Keratinocyte (primary cell): ENCODE measurements at regions not wholly inside any gene's neighbourhood (a gene's known extent, or its start where the extent isn't known, plus 50 kb on each side); places are given as distances from the start of the nearest gene placed in this dataset.

Source experiments
- DNase-seq: peaks from one replicate; pipeline ENCODE4 v3.0.0-alpha.2; 2011; ENCODE audit warnings: low read depth, missing footprints, low spot score
- FAIRE-seq: peaks from 2 replicates; lab custom pipeline; 2011; peaks lifted over from hg19 to GRCh38; lab: Jason Lieb, UNC
- H2AFZ ChIP-seq: 2 replicates; pipeline ENCODE4 v1.6.0; 2012; ENCODE audit warnings: low read length, control low read depth, inconsistent platforms; ENCODE audit not compliant: control insufficient read depth
- H3K27ac ChIP-seq: 2 replicates; pipeline ENCODE4 v1.5.1; 2011; ENCODE audit warnings: low read length; ENCODE audit not compliant: control insufficient read depth, insufficient read depth
- H3K27me3 ChIP-seq: 3 replicates; pipeline ENCODE4 v1.6.0; 2011; ENCODE audit warnings: low read length; ENCODE audit not compliant: control insufficient read depth, insufficient read depth; ENCODE audit errors: extremely low read depth
- H3K36me3 ChIP-seq, 2 experiments: 2 replicates in 1 of 2; 3 replicates in 1 of 2; pipeline ENCODE4 v1.5.1; 2011; ENCODE audit warnings: low read length in 2 of 2, mild to moderate bottlenecking in 1 of 2; ENCODE audit not compliant: control insufficient read depth in 2 of 2, insufficient read depth in 2 of 2; ENCODE audit errors: extremely low read depth in 1 of 2
- H3K4me1 ChIP-seq: 3 replicates; pipeline ENCODE4 v1.5.1; 2011; ENCODE audit warnings: low read length; ENCODE audit not compliant: control insufficient read depth, insufficient read depth; ENCODE audit errors: extremely low read depth
- H3K4me2 ChIP-seq: 3 replicates; pipeline ENCODE4 v1.6.0; 2011; ENCODE audit warnings: low read depth, low read length; ENCODE audit not compliant: control insufficient read depth, insufficient read depth; ENCODE audit errors: extremely low read depth
- H3K4me3 ChIP-seq, 3 experiments: fragments of 200-600 bp in 1 of 3; sonication (generic) in 1 of 3; 2 replicates in 2 of 3; 3 replicates in 1 of 3; pipeline ENCODE4 v1.5.1; 2011 to 2016; ENCODE audit warnings: low read length in 3 of 3, mild to moderate bottlenecking in 3 of 3, control low read depth in 2 of 3, inconsistent platforms in 1 of 3, low read depth in 1 of 3, mixed read lengths in 1 of 3, mixed run types in 1 of 3, moderate library complexity in 1 of 3; ENCODE audit not compliant: control insufficient read depth in 2 of 3, insufficient read depth in 2 of 3; ENCODE audit errors: extremely low read depth in 1 of 3
- H3K79me2 ChIP-seq: 2 replicates; pipeline ENCODE4 v1.6.0; 2012; ENCODE audit warnings: low read length; ENCODE audit not compliant: control insufficient read depth, insufficient read depth
- H3K9ac ChIP-seq: 3 replicates; pipeline ENCODE4 v1.6.0; 2011; ENCODE audit warnings: low read length; ENCODE audit not compliant: control insufficient read depth, insufficient read depth; ENCODE audit errors: extremely low read depth
- H3K9me1 ChIP-seq: 3 replicates; pipeline ENCODE4 v1.6.0; 2011; ENCODE audit warnings: low read length; ENCODE audit not compliant: control insufficient read depth, insufficient read depth; ENCODE audit errors: extremely low read depth
- H3K9me3 ChIP-seq: 2 replicates; pipeline ENCODE4 v1.5.1; 2012; ENCODE audit warnings: low read depth, low read length; ENCODE audit not compliant: control insufficient read depth
- H4K20me1 ChIP-seq: 3 replicates; pipeline ENCODE4 v1.6.0; 2011; ENCODE audit warnings: low read length; ENCODE audit not compliant: control insufficient read depth, insufficient read depth; ENCODE audit errors: extremely low read depth
- EZH2 ChIP-seq: IDR thresholded peaks from one replicate; pipeline ENCODE4 v1.6.1; 2012; ENCODE audit warnings: inconsistent platforms, mild to moderate bottlenecking, low read length, moderate library complexity
- dilution Hi-C: fragments of 300-500 bp; cut with MboI; formaldehyde crosslinking; loops from one replicate; pipeline ENCODE4 v1.7.0; 2020; ENCODE audit warnings: low sequenced_read_pairs; ENCODE audit not compliant: extremely low pct_ligation_motif_present
- TF ChIP-seq, protein P1 (sequence below), 3 experiments: IDR thresholded peaks in 1 of 3; conservative IDR thresholded peaks in 1 of 3; optimal IDR thresholded peaks in 1 of 3; 2 replicates in 2 of 3; 3 replicates in 1 of 3; pipeline versions ENCODE3 to v1.5.1; 2011; ENCODE audit warnings: low read length in 3 of 3, mild to moderate bottlenecking in 3 of 3, moderate library complexity in 2 of 3, control low read depth in 1 of 3, inconsistent platforms in 1 of 3; ENCODE audit not compliant: insufficient read depth in 2 of 3; ENCODE audit errors: extremely low read depth in 1 of 3

DNA sequence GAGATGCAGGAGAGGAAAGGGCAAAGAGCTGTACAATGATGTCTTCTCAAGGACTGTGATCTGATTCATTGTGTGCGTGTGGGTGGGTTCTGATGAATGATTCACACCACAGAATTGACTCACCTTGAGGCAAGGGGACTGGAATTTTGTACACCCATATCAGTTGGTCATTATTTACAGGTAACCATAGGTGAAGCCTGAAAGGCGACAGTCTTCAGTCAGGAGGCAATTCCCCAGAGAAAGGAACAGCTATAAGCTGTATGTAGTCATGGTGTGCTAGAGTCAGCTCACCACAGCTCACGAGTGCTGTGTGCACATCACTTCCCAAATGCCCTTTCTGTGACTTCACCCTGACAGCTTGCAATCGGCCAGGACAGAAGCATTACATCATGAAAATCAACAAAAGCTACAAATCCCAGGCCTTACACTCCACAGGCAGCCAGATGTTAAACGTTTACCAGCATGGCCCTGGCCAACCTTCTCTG, 87.6 kb upstream of the RPS23 start:
- DNase-seq, result peak; percentile 66
- H2AFZ ChIP-seq, result peak overlapping the region; percentile 53

DNA sequence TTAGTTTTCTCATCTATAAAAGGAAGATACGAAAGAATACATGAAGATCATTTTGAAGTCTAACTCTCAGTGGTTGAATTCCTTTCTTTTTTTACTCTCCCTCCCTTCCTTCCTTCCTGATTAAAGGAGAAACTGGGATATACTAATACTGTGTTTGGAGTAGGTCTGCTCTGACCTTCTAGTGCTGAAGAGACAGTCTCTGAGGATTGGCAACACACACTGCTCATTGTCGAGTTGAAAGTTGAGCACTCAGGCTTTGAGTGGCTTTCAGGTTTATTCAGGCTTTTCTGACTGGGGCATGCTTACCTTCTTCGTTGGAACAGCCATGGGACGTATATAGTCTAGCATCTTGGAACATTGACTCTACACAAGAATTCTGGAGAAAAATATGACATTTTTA, 86.9 kb upstream of the RPS23 start:
- H3K9me1 ChIP-seq, result no peaks in the 10 kb centered on the region

More for the DNA sequence above, 87.6 kb upstream of the RPS23 start:
- H3K9me1 ChIP-seq, result no peaks in the 10 kb centered on the region
- peak; percentile 95 for FAIRE-seq
- no peak overlapping the region for H3K4me3 ChIP-seq
- H3K36me3 ChIP-seq, result no peaks in the 10 kb centered on the region
- TF ChIP-seq, protein P1, sequence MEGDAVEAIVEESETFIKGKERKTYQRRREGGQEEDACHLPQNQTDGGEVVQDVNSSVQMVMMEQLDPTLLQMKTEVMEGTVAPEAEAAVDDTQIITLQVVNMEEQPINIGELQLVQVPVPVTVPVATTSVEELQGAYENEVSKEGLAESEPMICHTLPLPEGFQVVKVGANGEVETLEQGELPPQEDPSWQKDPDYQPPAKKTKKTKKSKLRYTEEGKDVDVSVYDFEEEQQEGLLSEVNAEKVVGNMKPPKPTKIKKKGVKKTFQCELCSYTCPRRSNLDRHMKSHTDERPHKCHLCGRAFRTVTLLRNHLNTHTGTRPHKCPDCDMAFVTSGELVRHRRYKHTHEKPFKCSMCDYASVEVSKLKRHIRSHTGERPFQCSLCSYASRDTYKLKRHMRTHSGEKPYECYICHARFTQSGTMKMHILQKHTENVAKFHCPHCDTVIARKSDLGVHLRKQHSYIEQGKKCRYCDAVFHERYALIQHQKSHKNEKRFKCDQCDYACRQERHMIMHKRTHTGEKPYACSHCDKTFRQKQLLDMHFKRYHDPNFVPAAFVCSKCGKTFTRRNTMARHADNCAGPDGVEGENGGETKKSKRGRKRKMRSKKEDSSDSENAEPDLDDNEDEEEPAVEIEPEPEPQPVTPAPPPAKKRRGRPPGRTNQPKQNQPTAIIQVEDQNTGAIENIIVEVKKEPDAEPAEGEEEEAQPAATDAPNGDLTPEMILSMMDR (optimal IDR thresholded peaks at IDR 0.05 in 1 of 3, IDR thresholded peaks at IDR 0.05 in 1 of 3, conservative IDR thresholded peaks at IDR 0.05 in 1 of 3; ENCODE audit: extremely low read depth in 1 of 3, insufficient read depth in 2 of 3, low read length in 3 of 3), result no peak
- TF ChIP-seq EZH2, result no peak
- H4K20me1 ChIP-seq, result no peaks in the 10 kb centered on the region
- H3K4me2 ChIP-seq, result peak overlapping the region; percentile 69
- H3K79me2 ChIP-seq, result no peaks in the 10 kb centered on the region
- peaks cover 16% of the 10 kb centered on the region for H3K4me1 ChIP-seq
- H3K9ac ChIP-seq, result peak overlapping the region; percentile 68
- dilution Hi-C loops, result no loop called here
- H3K27ac ChIP-seq, result peak overlapping the region; percentile 89
- H3K9me3 ChIP-seq, result no peaks in the 10 kb centered on the region
- no peaks in the 10 kb centered on the region for H3K27me3 ChIP-seq

More for the DNA sequence above, 86.9 kb upstream of the RPS23 start:
- no peak for TF ChIP-seq EZH2
- TF ChIP-seq, protein P1 (optimal IDR thresholded peaks at IDR 0.05 in 1 of 3, IDR thresholded peaks at IDR 0.05 in 1 of 3, conservative IDR thresholded peaks at IDR 0.05 in 1 of 3; ENCODE audit: extremely low read depth in 1 of 3, insufficient read depth in 2 of 3, low read length in 3 of 3), result no peak
- dilution Hi-C loops, result no loop called here
- Histone ChIP-seq H3K79me2 (no peaks in the 10 kb centered on the region), H4K20me1 (no peaks in the 10 kb centered on the region), H3K36me3 (no peaks in the 10 kb centered on the region), H3K4me1 (peaks cover 16% of the 10 kb centered on the region), H3K9ac (peak overlapping the region; percentile 40), H3K27me3 (no peaks in the 10 kb centered on the region), H3K4me3 (no peak overlapping the region), H2AFZ (no peak overlapping the region), H3K9me3 (no peaks in the 10 kb centered on the region), H3K27ac (peak overlapping the region; percentile 89), H3K4me2 (no peak overlapping the region)
- DNase-seq (no peak), FAIRE-seq (no peak)
